GM23248 (cell line): ENCODE measurements at regions not wholly inside any gene's neighbourhood (a gene's known extent, or its start where the extent isn't known, plus 50 kb on each side); places are given as distances from the start of the nearest gene placed in this dataset.

Experiments
- DNase-seq: peaks from one replicate; pipeline ENCODE4 v3.0.0-alpha.2; 2015
- H2AFZ ChIP-seq: fragments of 200-600 bp; sonication (generic); 2 replicates; pipeline ENCODE4 v1.6.1; 2016; ENCODE audit warnings: antibody characterized with exemption
- H3F3A ChIP-seq: fragments of 200-600 bp; sonication (generic); 2 replicates; pipeline ENCODE4 v1.6.1; 2016; ENCODE audit warnings: mild to moderate bottlenecking, antibody characterized with exemption, mixed run types; ENCODE audit not compliant: insufficient read depth
- H3K27ac ChIP-seq: fragments of 200-600 bp; sonication (generic); 2 replicates; pipeline ENCODE4 v1.5.1; 2016; ENCODE audit warnings: mild to moderate bottlenecking
- H3K27me3 ChIP-seq: fragments of 200-600 bp; sonication (generic); replicated peaks from 2 replicates; pipeline ENCODE4 v1.6.1; 2016; ENCODE audit warnings: mild to moderate bottlenecking; ENCODE audit not compliant: insufficient read depth
- H3K36me3 ChIP-seq: fragments of 200-600 bp; sonication (generic); 2 replicates; pipeline ENCODE4 v1.6.1; 2016; ENCODE audit warnings: low read depth, mild to moderate bottlenecking
- H3K4me1 ChIP-seq: fragments of 200-600 bp; sonication (generic); 2 replicates; pipeline ENCODE4 v1.6.1; 2016; ENCODE audit warnings: mild to moderate bottlenecking; ENCODE audit not compliant: insufficient read depth
- H3K4me2 ChIP-seq: fragments of 200-600 bp; sonication (generic); one replicate; pipeline ENCODE4 v1.6.1; 2016; ENCODE audit warnings: mild to moderate bottlenecking; ENCODE audit not compliant: unreplicated experiment
- H3K4me3 ChIP-seq: fragments of 200-600 bp; sonication (generic); 2 replicates; pipeline ENCODE4 v1.5.1; 2016; ENCODE audit warnings: mild to moderate bottlenecking
- H3K79me2 ChIP-seq: fragments of 200-600 bp; sonication (generic); 2 replicates; pipeline ENCODE4 v1.6.1; 2016; ENCODE audit warnings: mild to moderate bottlenecking; ENCODE audit not compliant: insufficient read depth
- H3K9ac ChIP-seq: fragments of 200-600 bp; sonication (generic); 2 replicates; pipeline ENCODE4 v1.6.1; 2016; ENCODE audit warnings: mild to moderate bottlenecking
- H3K9me2 ChIP-seq: fragments of 200-600 bp; sonication (generic); 2 replicates; pipeline ENCODE4 v1.6.1; 2016; ENCODE audit warnings: mixed run types, mild to moderate bottlenecking, moderate library complexity; ENCODE audit not compliant: insufficient read depth
- H3K9me3 ChIP-seq: fragments of 200-600 bp; sonication (generic); one replicate; pipeline ENCODE4 v1.6.1; 2017; ENCODE audit warnings: low read depth
- H4K20me1 ChIP-seq: fragments of 200-600 bp; sonication (generic); 2 replicates; pipeline ENCODE4 v1.6.0; 2016; ENCODE audit not compliant: insufficient read depth
- EZH2 ChIP-seq: fragments of 200-600 bp; sonication (generic); IDR thresholded peaks from 2 replicates; pipeline ENCODE4 v1.6.1; 2018; ENCODE audit warnings: antibody characterized with exemption, mild to moderate bottlenecking; ENCODE audit not compliant: insufficient read depth, poor library complexity, severe bottlenecking
- EZH2phosphoT487 ChIP-seq: fragments of 200-600 bp; sonication (generic); IDR thresholded peaks from 2 replicates; pipeline ENCODE4 v1.6.1; 2018; ENCODE audit warnings: antibody characterized with exemption, moderate library complexity, mild to moderate bottlenecking, low read depth; ENCODE audit not compliant: insufficient read depth
- WGBS, 2 experiments: methylation state at CpG; one replicate each; pipeline ENCODE4 v1.1.6; 2015 to 2017; ENCODE audit warnings: low lambda C conversion rate in 2 of 2, low coverage in 1 of 2; ENCODE audit errors: missing lambda C conversion rate in 2 of 2; 5-methylcytosine and 5-hydroxymethylcytosine counted together
- in situ Hi-C: fragments of 300-500 bp; cut with MboI; formaldehyde crosslinking; loops from 2 replicates; pipeline ENCODE4 v1.15.0; 2020

DNA sequence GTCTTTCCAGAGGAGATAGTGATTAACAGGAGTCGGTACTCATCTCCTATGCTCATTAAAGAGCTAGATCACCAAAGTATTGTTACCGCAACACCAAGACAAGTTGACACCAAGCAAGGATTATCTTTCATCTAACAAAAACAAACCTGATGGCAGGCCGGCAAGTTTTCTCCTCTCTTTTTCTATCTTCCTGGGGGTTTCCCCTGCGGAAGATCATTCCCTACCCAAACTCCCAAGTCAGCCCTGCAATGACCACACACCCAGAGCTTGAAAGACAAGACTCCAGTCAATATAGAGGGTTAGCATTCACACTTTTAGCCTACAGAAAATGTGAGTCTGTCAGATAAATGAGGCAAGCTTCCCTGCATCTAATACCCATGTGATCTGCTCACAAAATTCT is 312.1 kb downstream of the SOX9 start:
- no peak overlapping the region for H3K4me2 ChIP-seq
- no peak for DNase-seq
- H3K9ac ChIP-seq = no peak overlapping the region
- H3F3A ChIP-seq = no peaks in the 10 kb centered on the region
- H3K4me1 ChIP-seq = peaks cover 9% of the 10 kb centered on the region; the same call in 1 of the 2 replicates
- H3K4me3 ChIP-seq = no peak overlapping the region
- no peak overlapping the region for H2AFZ ChIP-seq
- no peaks in the 10 kb centered on the region for H3K9me3 ChIP-seq
- WGBS, 2 experiments = 80 to 86% methylated on average over 4 of the region's 4 CpGs
- H3K9me2 ChIP-seq = no peaks in the 10 kb centered on the region
- H3K36me3 ChIP-seq = no peaks in the 10 kb centered on the region
- no peaks in the 10 kb centered on the region for H4K20me1 ChIP-seq
- H3K27ac ChIP-seq = no peak overlapping the region
- peaks cover 26% of the 10 kb centered on the region for H3K79me2 ChIP-seq
- in situ Hi-C loops = no loop called here
- no peaks in the 10 kb centered on the region for H3K27me3 ChIP-seq
- TF ChIP-seq EZH2 (no peak), EZH2phosphoT487 (no peak)

DNA sequence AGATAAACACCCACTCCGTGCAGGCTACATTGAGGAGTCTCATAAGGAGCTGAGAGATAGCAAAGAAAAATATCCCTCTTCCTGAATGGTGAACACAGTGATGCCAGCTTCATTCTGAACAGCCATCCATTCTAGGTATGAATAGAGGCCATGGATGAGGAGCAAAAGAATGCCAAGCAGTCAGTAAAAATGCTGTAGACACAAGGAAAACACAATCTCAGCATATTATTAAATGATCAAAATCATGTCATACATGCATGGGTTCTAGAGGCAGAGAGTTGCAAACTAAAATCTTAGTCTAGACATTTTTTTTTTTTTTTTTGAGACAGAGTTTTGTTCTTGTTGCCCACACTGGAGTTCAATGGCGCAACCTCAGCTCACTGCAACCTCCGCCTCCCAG is 313.0 kb downstream of the SOX9 start:
- TF ChIP-seq EZH2 (no peak), EZH2phosphoT487 (no peak)
- H3K4me2 ChIP-seq = no peak overlapping the region
- H4K20me1 ChIP-seq = no peaks in the 10 kb centered on the region
- no peaks in the 10 kb centered on the region for H3F3A ChIP-seq
- H3K9ac ChIP-seq = no peak overlapping the region
- peaks cover 35% of the 10 kb centered on the region for H3K79me2 ChIP-seq
- no peaks in the 10 kb centered on the region for H3K9me2 ChIP-seq
- WGBS, 2 experiments = 88 to 92% methylated on average over 3 of the region's 3 CpGs
- no peak overlapping the region for H3K27ac ChIP-seq
- peaks cover 9% of the 10 kb centered on the region; the same call in 1 of the 2 replicates for H3K4me1 ChIP-seq
- H3K9me3 ChIP-seq = no peaks in the 10 kb centered on the region
- no peak overlapping the region for H3K4me3 ChIP-seq
- DNase-seq = no peak
- H3K36me3 ChIP-seq = no peaks in the 10 kb centered on the region
- H3K27me3 ChIP-seq = no peaks in the 10 kb centered on the region
- no peak overlapping the region for H2AFZ ChIP-seq
- in situ Hi-C loops = no loop called here

DNA sequence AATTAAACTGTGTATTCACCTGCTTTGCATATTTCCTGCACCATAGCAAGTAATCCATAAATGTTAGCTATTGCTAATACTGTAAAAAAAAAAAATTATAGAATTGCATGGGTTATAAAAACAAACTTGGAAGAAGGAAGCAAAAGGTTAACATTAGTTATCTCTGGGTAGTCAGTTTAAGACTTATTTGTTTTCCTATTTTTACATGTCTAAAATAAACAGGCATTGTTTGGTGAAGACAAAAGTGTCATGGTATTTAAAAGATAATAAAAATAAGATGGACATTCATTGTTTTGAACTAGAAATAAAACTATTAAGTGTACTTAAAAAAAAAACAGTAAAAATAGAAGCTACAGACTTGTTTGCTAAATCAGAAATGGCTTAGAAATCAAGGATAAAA is 313.8 kb downstream of the SOX9 start:
- Histone ChIP-seq H3K79me2 (peaks cover 38% of the 10 kb centered on the region), H3K4me1 (peaks cover 9% of the 10 kb centered on the region; the same call in 1 of the 2 replicates), H3K27ac (no peak overlapping the region), H3K9me2 (no peaks in the 10 kb centered on the region), H2AFZ (no peak overlapping the region), H3K4me3 (no peak overlapping the region), H3K4me2 (no peak overlapping the region), H4K20me1 (no peaks in the 10 kb centered on the region), H3K36me3 (no peaks in the 10 kb centered on the region), H3F3A (no peaks in the 10 kb centered on the region), H3K9me3 (no peaks in the 10 kb centered on the region), H3K9ac (no peak overlapping the region), H3K27me3 (no peaks in the 10 kb centered on the region)
- DNase-seq = no peak
- in situ Hi-C loops = no loop called here
- TF ChIP-seq EZH2 (no peak), EZH2phosphoT487 (no peak)

DNA sequence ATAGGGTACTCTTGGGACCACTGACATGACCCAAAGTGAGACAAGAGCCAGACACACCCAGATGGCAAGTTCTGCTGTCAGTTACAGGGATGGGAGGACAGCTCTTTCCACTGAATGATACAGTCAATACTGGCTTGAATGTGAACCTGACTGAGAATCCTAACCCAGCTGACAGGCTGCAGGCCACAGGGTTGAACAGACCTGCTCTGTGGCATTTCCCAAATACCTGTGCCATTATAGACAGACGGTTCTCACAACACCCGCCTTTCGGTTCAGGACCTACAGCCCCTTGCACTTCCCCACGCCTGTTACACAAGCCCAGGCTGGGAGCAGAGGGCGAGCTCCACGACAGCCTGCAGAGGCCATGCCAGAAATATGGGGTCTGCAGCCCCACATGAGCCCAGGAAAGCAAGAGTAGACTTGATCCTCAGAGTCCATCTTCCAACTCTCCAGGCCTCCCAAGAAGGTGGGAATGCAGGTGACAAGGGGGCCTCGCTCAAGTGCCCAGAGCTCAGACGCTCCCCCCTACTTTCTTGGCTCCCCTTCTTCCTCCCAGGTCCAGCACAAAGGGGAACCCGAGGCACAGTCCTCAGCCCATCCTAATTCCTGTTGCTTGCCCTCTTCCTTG is 314.3 kb downstream of the SOX9 start:
- H3K4me2 ChIP-seq = no peak overlapping the region
- TF ChIP-seq EZH2phosphoT487 (no peak), EZH2 (no peak)
- no peaks in the 10 kb centered on the region for H3K36me3 ChIP-seq
- H3K79me2 ChIP-seq = peaks cover 43% of the 10 kb centered on the region
- H3K9ac ChIP-seq = no peak overlapping the region
- H3K9me2 ChIP-seq = no peaks in the 10 kb centered on the region
- H3K9me3 ChIP-seq = no peaks in the 10 kb centered on the region
- H3K4me1 ChIP-seq = peaks cover 9% of the 10 kb centered on the region; the same call in 1 of the 2 replicates
- H3F3A ChIP-seq = no peaks in the 10 kb centered on the region
- H4K20me1 ChIP-seq = no peaks in the 10 kb centered on the region
- no peak overlapping the region for H3K4me3 ChIP-seq
- no peaks in the 10 kb centered on the region for H3K27me3 ChIP-seq
- 89 to 93% methylated on average over 9 of the region's 9 CpGs for WGBS, 2 experiments
- no peak overlapping the region for H3K27ac ChIP-seq
- in situ Hi-C loops = no loop called here
- H2AFZ ChIP-seq = no peak overlapping the region
- DNase-seq = no peak

DNA sequence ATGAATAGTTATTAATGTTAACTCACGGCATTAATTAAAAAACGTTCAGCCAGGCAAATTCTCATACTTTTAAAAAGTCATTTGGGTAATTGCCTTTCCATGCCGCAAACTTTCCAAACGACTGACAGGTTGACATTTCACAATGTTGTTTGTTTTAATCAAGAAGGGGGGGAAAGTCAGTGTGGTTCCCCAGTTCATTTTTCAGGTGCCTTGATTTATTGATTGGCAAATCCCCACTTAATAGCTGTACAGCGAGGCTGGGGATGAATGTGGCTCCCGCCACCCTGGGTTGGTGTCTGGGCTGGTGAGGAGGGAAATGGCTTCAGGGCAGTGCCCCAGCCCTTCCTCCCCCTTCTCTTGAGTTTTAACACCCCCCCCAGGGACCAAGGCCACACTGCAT is 318.0 kb downstream of the SOX9 start:
- no peak for DNase-seq
- no peaks in the 10 kb centered on the region for H3K27me3 ChIP-seq
- no peak overlapping the region for H3K4me2 ChIP-seq
- no peak overlapping the region for H3K27ac ChIP-seq
- no peak overlapping the region for H3K4me3 ChIP-seq
- H3K36me3 ChIP-seq = no peaks in the 10 kb centered on the region
- WGBS, 2 experiments = 78 to 79% methylated on average over 6 of the region's 6 CpGs
- no peaks in the 10 kb centered on the region for H3K9me3 ChIP-seq
- H3K9ac ChIP-seq = no peak overlapping the region
- no peaks in the 10 kb centered on the region for H3F3A ChIP-seq
- no peaks in the 10 kb centered on the region for H3K9me2 ChIP-seq
- H3K4me1 ChIP-seq = no peaks in the 10 kb centered on the region
- H4K20me1 ChIP-seq = no peaks in the 10 kb centered on the region
- peaks cover 24% of the 10 kb centered on the region for H3K79me2 ChIP-seq
- TF ChIP-seq EZH2 = no peak
- TF ChIP-seq EZH2phosphoT487 = no peak
- in situ Hi-C loops = no loop called here
- no peak overlapping the region for H2AFZ ChIP-seq
